Caco-2 (cell line): ENCODE measurements at regions not wholly inside any gene's neighbourhood (a gene's known extent, or its start where the extent isn't known, plus 50 kb on each side); places are given as distances from the start of the nearest gene placed in this dataset.

Experiments
- BruUV-seq: library from RNA; stranded (reverse); fragments of 400-500 nt; replicated peaks from 2 replicates; lab custom pipeline; 2021; lab: Mats Ljungman, UMichigan
- CTCF ChIA-PET: fragments of 300-600 bp; sonication (Branson Sonifier 250); formaldehyde crosslinking; loops from one replicate; lab custom pipeline; 2022; ENCODE audit warnings: antibody characterized with exemption; lab: Charles Lee
- POLR2A ChIA-PET: fragments of 300-600 bp; sonication (Branson Sonifier 250); formaldehyde crosslinking; loops from one replicate; lab custom pipeline; 2022; ENCODE audit warnings: antibody characterized with exemption; lab: Charles Lee
- DNase-seq, 2 experiments: peaks; one replicate each; pipeline versions ENCODE4 v3.0.0 to v3.0.0-alpha.2; 2020 to 2022
- H3K27me3 ChIP-seq: replicated peaks from 2 replicates; pipeline ENCODE4 v1.6.0; 2011; ENCODE audit warnings: low read length; ENCODE audit not compliant: control insufficient read depth, insufficient read depth
- H3K36me3 ChIP-seq: 2 replicates; pipeline ENCODE4 v1.5.1; 2011; ENCODE audit warnings: low read length; ENCODE audit not compliant: control insufficient read depth, insufficient read depth
- H3K4me1 ChIP-seq: fragments of 250-450 bp; sonication (Bioruptor Pico); 2 replicates; pipeline ENCODE4 v1.5.1; 2020; ENCODE audit warnings: mild to moderate bottlenecking
- H3K4me3 ChIP-seq: 2 replicates; pipeline ENCODE4 v1.5.1; 2011; ENCODE audit warnings: low read depth, mild to moderate bottlenecking, control low read depth, low read length
- H3K9me3 ChIP-seq: fragments of 250-450 bp; sonication (Bioruptor Pico); 2 replicates; pipeline ENCODE4 v1.5.1; 2020; ENCODE audit warnings: mild to moderate bottlenecking, moderate library complexity
- H3K27ac Mint-ChIP-seq: one replicate; pipeline ENCODE4 v1.8.0; 2022; ENCODE audit warnings: mixed read lengths; ENCODE audit not compliant: unreplicated experiment
- H3K27me3 Mint-ChIP-seq: one replicate; pipeline ENCODE4 v1.8.0; 2022; ENCODE audit warnings: mixed read lengths; ENCODE audit not compliant: insufficient read depth, unreplicated experiment
- H3K36me3 Mint-ChIP-seq: one replicate; pipeline ENCODE4 v1.8.0; 2022; ENCODE audit warnings: mild to moderate bottlenecking, mixed read lengths; ENCODE audit not compliant: insufficient read depth, unreplicated experiment
- H3K4me1 Mint-ChIP-seq: one replicate; pipeline ENCODE4 v1.8.0; 2022; ENCODE audit warnings: low read depth, mixed read lengths; ENCODE audit not compliant: unreplicated experiment
- H3K4me3 Mint-ChIP-seq: one replicate; pipeline ENCODE4 v1.8.0; 2022; ENCODE audit warnings: mild to moderate bottlenecking, moderate library complexity, mixed read lengths; ENCODE audit not compliant: unreplicated experiment
- H3K9me3 Mint-ChIP-seq: one replicate; pipeline ENCODE4 v1.8.0; 2022; ENCODE audit warnings: mixed read lengths; ENCODE audit not compliant: unreplicated experiment
- CTCF ChIP-seq, 2 experiments: fragments of 200-600 bp in 1 of 2; IDR thresholded peaks; 1 replicate in 1 of 2; 2 replicates in 1 of 2; pipeline versions ENCODE4 v1.5.1 to v1.8.0; 2011 to 2022; ENCODE audit warnings: antibody characterized with exemption in 1 of 2, control low read depth in 1 of 2, inconsistent platforms in 1 of 2, low read depth in 1 of 2, low read length in 1 of 2, mild to moderate bottlenecking in 1 of 2, moderate library complexity in 1 of 2; ENCODE audit not compliant: insufficient read depth in 1 of 2, severe bottlenecking in 1 of 2, unreplicated experiment in 1 of 2
- intact Hi-C: fragments of 100-400 bp; cut with micrococcal nuclease; formaldehyde crosslinking; loops from one replicate; pipeline ENCODE4 v1.10.0; 2022; ENCODE audit not compliant: unreplicated experiment

GRCh38 chrX:16392597-16392996, 225.3 kb downstream of the MAGEB17 start:
- no peaks in the 10 kb centered on the region for H3K27me3 ChIP-seq
- no peaks in the 10 kb centered on the region for H3K9me3 ChIP-seq
- no peaks in the 10 kb centered on the region for H3K36me3 ChIP-seq
- no peak for DNase-seq
- intact Hi-C loops: no loop called here
- H3K4me3 ChIP-seq: no peak overlapping the region
- BruUV-seq: no TSS peak
- Mint-ChIP-seq H3K4me1 (no peaks in the 10 kb centered on the region), H3K27ac (no peak overlapping the region), H3K27me3 (no peaks in the 10 kb centered on the region), H3K4me3 (no peak overlapping the region), H3K36me3 (no peaks in the 10 kb centered on the region), H3K9me3 (no peaks in the 10 kb centered on the region)
- H3K4me1 ChIP-seq: no peaks in the 10 kb centered on the region
- POLR2A ChIA-PET: no interaction called here
- CTCF ChIA-PET: no interaction called here
- no peak for TF ChIP-seq CTCF (IDR thresholded peaks at IDR 0.05; ENCODE audit: insufficient read depth in 1 of 2, low read depth in 1 of 2, low read length in 1 of 2, severe bottlenecking in 1 of 2, unreplicated experiment in 1 of 2)

GRCh38 chrX:16394290-16394689, 227.0 kb downstream of the MAGEB17 start:
- H3K9me3 ChIP-seq: no peaks in the 10 kb centered on the region
- Mint-ChIP-seq H3K27me3 (no peaks in the 10 kb centered on the region), H3K4me1 (no peaks in the 10 kb centered on the region), H3K9me3 (no peaks in the 10 kb centered on the region), H3K27ac (no peak overlapping the region), H3K4me3 (no peak overlapping the region), H3K36me3 (no peaks in the 10 kb centered on the region)
- H3K4me1 ChIP-seq: no peaks in the 10 kb centered on the region
- BruUV-seq: no TSS peak
- no peaks in the 10 kb centered on the region for H3K27me3 ChIP-seq
- H3K36me3 ChIP-seq: no peaks in the 10 kb centered on the region
- H3K4me3 ChIP-seq: no peak overlapping the region
- DNase-seq: no peak
- ChIA-PET POLR2A (no interaction called here), CTCF (no interaction called here)
- intact Hi-C loops: no loop called here
- TF ChIP-seq CTCF (IDR thresholded peaks at IDR 0.05; ENCODE audit: insufficient read depth in 1 of 2, low read depth in 1 of 2, low read length in 1 of 2, severe bottlenecking in 1 of 2, unreplicated experiment in 1 of 2): no peak

GRCh38 chrX:16403808-16404207, 236.5 kb downstream of the MAGEB17 start:
- Histone ChIP-seq H3K4me1 (no peaks in the 10 kb centered on the region), H3K9me3 (no peaks in the 10 kb centered on the region), H3K36me3 (no peaks in the 10 kb centered on the region), H3K4me3 (no peak overlapping the region), H3K27me3 (no peaks in the 10 kb centered on the region)
- DNase-seq: no peak
- ChIA-PET CTCF (no interaction called here), POLR2A (no interaction called here)
- intact Hi-C loops: no loop called here
- TF ChIP-seq CTCF (IDR thresholded peaks at IDR 0.05; ENCODE audit: insufficient read depth in 1 of 2, low read depth in 1 of 2, low read length in 1 of 2, severe bottlenecking in 1 of 2, unreplicated experiment in 1 of 2): no peak
- Mint-ChIP-seq H3K27ac (no peak overlapping the region), H3K4me3 (no peak overlapping the region), H3K27me3 (no peaks in the 10 kb centered on the region), H3K9me3 (no peaks in the 10 kb centered on the region), H3K4me1 (no peaks in the 10 kb centered on the region), H3K36me3 (no peaks in the 10 kb centered on the region)
- BruUV-seq: no TSS peak
